HEK293 (cell line): ENCODE measurements at regions not wholly inside any gene's neighbourhood (a gene's known extent, or its start where the extent isn't known, plus 50 kb on each side); places are given as distances from the start of the nearest gene placed in this dataset.

Experiments used
- CTCF ChIA-PET: fragments of 350-600 bp; formaldehyde crosslinking; extraction: SDS; loops from one replicate; lab custom pipeline; 2021; ENCODE audit warnings: antibody characterized with exemption; lab: Yijun Ruan, JAX
- POLR2A ChIA-PET: fragments of 300-600 bp; formaldehyde crosslinking; extraction: SDS; loops from one replicate; lab custom pipeline; 2020; ENCODE audit warnings: antibody characterized with exemption, inconsistent platforms; lab: Yijun Ruan, JAX
- H3K27ac ChIP-seq: fragments of 200-500 bp; sonication (Bioruptor generic); 2 replicates; pipeline ENCODE4 v1.5.1; 2014; ENCODE audit warnings: low read depth, low read length, control low read depth, inconsistent platforms; ENCODE audit errors: extremely low read depth
- H3K36me3 ChIP-seq, 2 experiments: fragments of 200-500 bp in 1 of 2; sonication (Bioruptor generic) in 1 of 2; 1 replicate in 1 of 2; 2 replicates in 1 of 2; pipeline ENCODE4 v1.5.1; 2014 to 2017; ENCODE audit warnings: inconsistent platforms in 2 of 2, low read length in 2 of 2; ENCODE audit not compliant: control insufficient read depth in 2 of 2, insufficient read depth in 1 of 2
- H3K4me1 ChIP-seq: fragments of 200-500 bp; sonication (Bioruptor generic); 2 replicates; pipeline ENCODE4 v1.5.1; 2014; ENCODE audit warnings: mild to moderate bottlenecking, low read length, inconsistent platforms; ENCODE audit not compliant: control insufficient read depth, insufficient read depth
- H3K4me3 ChIP-seq: 2 replicates; pipeline ENCODE4 v1.5.1; 2011; ENCODE audit warnings: low read depth, mild to moderate bottlenecking, control low read depth, low read length, moderate library complexity
- H3K9me3 ChIP-seq: fragments of 200-500 bp; sonication (Bioruptor generic); 2 replicates; pipeline ENCODE4 v1.5.1; 2014; ENCODE audit warnings: low read depth, low read length, inconsistent platforms; ENCODE audit not compliant: control insufficient read depth, insufficient read depth
- CTCF ChIP-seq: fragments of 450-650 bp; formaldehyde crosslinking; IDR thresholded peaks from 2 replicates; pipeline ENCODE4 v1.5.1; 2016; ENCODE audit warnings: missing biosample characterization, missing genetic modification characterization
- GLIS1 ChIP-seq: fragments of 450-650 bp; formaldehyde crosslinking; IDR thresholded peaks from 2 replicates; pipeline ENCODE4 v1.5.1; 2016; ENCODE audit warnings: missing biosample characterization, missing genetic modification characterization
- OSR2 ChIP-seq: fragments of 450-650 bp; formaldehyde crosslinking; IDR thresholded peaks from 2 replicates; pipeline ENCODE4 v1.5.1; 2016; ENCODE audit warnings: missing biosample characterization, missing genetic modification characterization
- ZBTB44 ChIP-seq: fragments of 450-650 bp; IDR thresholded peaks from 2 replicates; pipeline ENCODE4 v1.5.1; 2018; ENCODE audit warnings: missing biosample characterization, mild to moderate bottlenecking, missing genetic modification characterization
- ZFP3 ChIP-seq: fragments of 450-650 bp; formaldehyde crosslinking; IDR thresholded peaks from 2 replicates; pipeline ENCODE4 v1.5.1; 2016; ENCODE audit warnings: low read depth, missing biosample characterization, missing genetic modification characterization
- ZNF10 ChIP-seq: fragments of 450-650 bp; formaldehyde crosslinking; IDR thresholded peaks from 2 replicates; pipeline ENCODE4 v1.5.1; 2017; ENCODE audit warnings: missing biosample characterization, missing genetic modification characterization
- ZNF174 ChIP-seq: fragments of 450-650 bp; formaldehyde crosslinking; IDR thresholded peaks from 2 replicates; pipeline ENCODE4 v1.5.0; 2017; ENCODE audit warnings: missing biosample characterization, mild to moderate bottlenecking, missing genetic modification characterization
- ZNF354C ChIP-seq: fragments of 450-650 bp; formaldehyde crosslinking; IDR thresholded peaks from 2 replicates; pipeline ENCODE4 v1.5.1; 2016; ENCODE audit warnings: missing biosample characterization, missing genetic modification characterization, low read depth, borderline replicate concordance
- ZNF433 ChIP-seq: fragments of 450-650 bp; formaldehyde crosslinking; IDR thresholded peaks from 2 replicates; pipeline ENCODE4 v1.5.1; 2016; ENCODE audit warnings: missing biosample characterization, missing genetic modification characterization, low read depth
- ZNF473 ChIP-seq: fragments of 450-650 bp; formaldehyde crosslinking; IDR thresholded peaks from 2 replicates; pipeline ENCODE4 v1.5.1; 2017; ENCODE audit warnings: missing biosample characterization, missing genetic modification characterization
- ZNF513 ChIP-seq: fragments of 450-650 bp; IDR thresholded peaks from 2 replicates; pipeline ENCODE4 v1.5.1; 2018; ENCODE audit warnings: missing biosample characterization, missing genetic modification characterization
- ZNF518A ChIP-seq: fragments of 450-650 bp; formaldehyde crosslinking; conservative IDR thresholded peaks from 2 replicates; pipeline ENCODE4 v1.5.1; 2016; ENCODE audit warnings: low read depth, missing biosample characterization, missing genetic modification characterization
- ZNF560 ChIP-seq: fragments of 450-650 bp; formaldehyde crosslinking; IDR thresholded peaks from 2 replicates; pipeline ENCODE4 v1.5.1; 2017; ENCODE audit warnings: missing biosample characterization, missing genetic modification characterization, borderline replicate concordance
- ZNF610 ChIP-seq: fragments of 450-650 bp; formaldehyde crosslinking; IDR thresholded peaks from 2 replicates; pipeline ENCODE4 v1.5.1; 2016; ENCODE audit warnings: missing biosample characterization, missing genetic modification characterization, borderline replicate concordance
- ZNF639 ChIP-seq: fragments of 450-650 bp; formaldehyde crosslinking; IDR thresholded peaks from 2 replicates; pipeline ENCODE4 v1.5.1; 2016; ENCODE audit warnings: missing biosample characterization, missing genetic modification characterization

- TF ChIP-seq ZNF513 (tag by site-specific recombination) (no peak), ZNF560 (no peak)
Observed at GRCh38 chr6:131356161-131356560, 216.9 kb upstream of the ARG1 start (continued).

- Histone ChIP-seq H3K4me1 (no peaks in the 10 kb centered on the region), H3K27ac (no peak overlapping the region), H3K4me3 (no peak overlapping the region), H3K36me3 (no peaks in the 10 kb centered on the region), H3K9me3 (no peaks in the 10 kb centered on the region)
- ChIA-PET POLR2A (no interaction called here), CTCF (interaction anchor here (0.6 kb wide), 2 partner anchors 17 to 1065 kb away, joined by 3 read pairs; no protein-coding TSS in a partner anchor)
- TF ChIP-seq GLIS1 (no peak), ZNF518A (no peak), ZNF473 (no peak), ZBTB44 (tag by site-specific recombination) (no peak), ZNF354C (no peak), CTCF (tag by site-specific recombination) (no peak), ZFP3 (tag by site-specific recombination) (no peak), ZNF610 (tag by site-specific recombination) (no peak), ZNF174 (tag by site-specific recombination) (no peak), ZNF433 (tag by site-specific recombination) (no peak), ZNF10 (tag by site-specific recombination) (no peak), ZNF639 (tag by site-specific recombination) (no peak), OSR2 (tag by site-specific recombination) (no peak)
Observed at GRCh38 chr6:131357501-131357900, 215.5 kb upstream of the ARG1 start.
